ENCODE measurements at regions not wholly inside any gene's neighbourhood (a gene's known extent, or its start where the extent isn't known, plus 50 kb on each side); places are given as distances from the start of the nearest gene placed in this dataset.

- Histone ChIP-seq H2BK20ac (ENCODE audit: low read depth, low read length, poor library complexity, severe bottlenecking) (no peak overlapping the region), H4K8ac (replicated peaks; ENCODE audit: insufficient read length, low read depth, low read length) (no peak overlapping the region), H3K14ac (ENCODE audit: insufficient read depth, low read length) (no peak overlapping the region), H2BK12ac (ENCODE audit: insufficient read length, low read depth, low read length) (no peak overlapping the region), H4K20me1 (ENCODE audit: control insufficient read depth, insufficient read depth, insufficient read length) (no peaks in the 10 kb centered on the region), H3K79me2 (ENCODE audit: insufficient read depth, low read length) (no peaks in the 10 kb centered on the region), H3K23ac (ENCODE audit: insufficient read length, low read depth, low read length) (no peak overlapping the region), H3T11ph (ENCODE audit: low read length) (no peak overlapping the region), H3K4me1 (ENCODE audit: insufficient read depth, low read length) (no peaks in the 10 kb centered on the region), H2BK15ac (ENCODE audit: low read depth, low read length) (no peak overlapping the region), H2AFZ (ENCODE audit: low read length) (no peak overlapping the region), H3K4me2 (ENCODE audit: insufficient read depth, insufficient read length, low read length) (no peak overlapping the region), H3K9ac (ENCODE audit: extremely low read depth, insufficient read length, low read length) (no peak overlapping the region), H2AK5ac (ENCODE audit: insufficient read length, low read length) (no peak overlapping the region), H2BK120ac (ENCODE audit: low read depth, low read length, poor library complexity, severe bottlenecking) (no peak overlapping the region), H4K91ac (ENCODE audit: insufficient read length, low read depth, low read length) (no peak overlapping the region), H3K18ac (ENCODE audit: insufficient read length, low read depth, low read length) (no peak overlapping the region), H3K27ac (ENCODE audit: insufficient read length, low read depth, low read length) (no peak overlapping the region), H4K5ac (ENCODE audit: insufficient read length, low read depth, low read length) (no peak overlapping the region), H3K79me1 (ENCODE audit: insufficient read depth, low read depth, low read length, poor library complexity, severe bottlenecking) (no peaks in the 10 kb centered on the region), H3K9me3 (ENCODE audit: control insufficient read depth, low read depth, low read length) (no peaks in the 10 kb centered on the region), H3K56ac (ENCODE audit: insufficient read length, low read depth, low read length) (no peak overlapping the region), H2BK5ac (ENCODE audit: insufficient read length, low read length) (no peak overlapping the region), H3K23me2 (ENCODE audit: insufficient read length, low read depth, low read length, poor library complexity, severe bottlenecking) (no peaks in the 10 kb centered on the region), H3K4ac (ENCODE audit: low read depth, low read length) (no peak overlapping the region), H3K27me3 (ENCODE audit: insufficient read depth, low read length) (no peaks in the 10 kb centered on the region)
- Mint-ChIP-seq H3K9me3 (no peaks in the 10 kb centered on the region), H3K36me3 (ENCODE audit: insufficient read depth in 1 of 3, low read depth in 3 of 3) (no peaks in the 10 kb centered on the region), H3K27me3 (ENCODE audit: low read depth) (no peaks in the 10 kb centered on the region), H3K4me3 (no peak overlapping the region), H3K4me1 (peaks cover 26 to 27% of the 10 kb centered on the region in 2 experiments), H3K27ac (peak overlapping the region in 1 of 3 experiments; percentile 46; a peak in 2 of 7 replicates)
- no peak for TF ChIP-seq CTCF (conservative IDR thresholded peaks at IDR 0.05)
- no peak for DNase-seq
- WGBS (ENCODE audit: extremely low coverage, insufficient read length, low lambda C conversion rate) = no CpG with 5 or more reads among the region's 1 CpG
Measured at GRCh38 chr2:143819190-143819735, 690.0 kb downstream of the ARHGAP15 start.

All from H9 (cell line).